GM12873 (cell line): ENCODE measurements at regions not wholly inside any gene's neighbourhood (a gene's known extent, or its start where the extent isn't known, plus 50 kb on each side); places are given as distances from the start of the nearest gene placed in this dataset.

ENCODE experiments used
- CTCF ChIP-seq: IDR thresholded peaks from 2 replicates; pipeline ENCODE4 v1.5.1; 2012; ENCODE audit warnings: low read depth, mild to moderate bottlenecking, moderate library complexity, low read length, control low read depth; ENCODE audit not compliant: insufficient read depth; ENCODE audit errors: missing control alignments

- no peak for TF ChIP-seq CTCF
Measured at GRCh38 chr15:69513986-69514385, 61.4 kb downstream of the RPLP1 start.

GRCh38 chr15:69515508-69515907 lies 62.9 kb downstream of the RPLP1 start:
- TF ChIP-seq CTCF = no peak

- no peak for TF ChIP-seq CTCF
Measured at GRCh38 chr15:69515926-69516325, 63.3 kb downstream of the RPLP1 start.

GRCh38 chr15:69517052-69517451 lies 64.4 kb downstream of the RPLP1 start:
- no peak for TF ChIP-seq CTCF

- no peak for TF ChIP-seq CTCF
Measured at GRCh38 chr15:69518806-69519205, 66.2 kb downstream of the RPLP1 start.

- TF ChIP-seq CTCF = no peak
Measured at GRCh38 chr15:69520067-69520466, 67.4 kb downstream of the RPLP1 start.

GRCh38 chr15:69522361-69522760 lies 69.7 kb downstream of the RPLP1 start:
- TF ChIP-seq CTCF = no peak
